Kidney epithelial cell (primary cell): ENCODE measurements at regions not wholly inside any gene's neighbourhood (a gene's known extent, or its start where the extent isn't known, plus 50 kb on each side); places are given as distances from the start of the nearest gene placed in this dataset.

Experiments used
- DNase-seq: peaks from one replicate; pipeline ENCODE4 v3.0.0-alpha.2; 2010; ENCODE audit warnings: low read depth
- H3K27me3 ChIP-seq: 2 replicates; pipeline ENCODE4 v1.6.0; 2011; ENCODE audit warnings: low read length; ENCODE audit not compliant: control insufficient read depth, insufficient read depth
- H3K36me3 ChIP-seq: 2 replicates; pipeline ENCODE4 v1.5.1; 2011; ENCODE audit warnings: low read length; ENCODE audit not compliant: control insufficient read depth, insufficient read depth
- H3K4me3 ChIP-seq: 2 replicates; pipeline ENCODE4 v1.5.1; 2011; ENCODE audit warnings: low read depth, mild to moderate bottlenecking, control low read depth, low read length
- CTCF ChIP-seq: IDR thresholded peaks from 2 replicates; pipeline ENCODE4 v1.5.1; 2011; ENCODE audit warnings: mild to moderate bottlenecking, moderate library complexity, low read length, control low read depth, inconsistent platforms; ENCODE audit not compliant: insufficient read depth, poor library complexity, severe bottlenecking

- TF ChIP-seq CTCF, result no peak
- Histone ChIP-seq H3K27me3 (no peaks in the 10 kb centered on the region), H3K36me3 (no peaks in the 10 kb centered on the region), H3K4me3 (no peak overlapping the region)
- DNase-seq, result no peak
Observed at GRCh38 chr1:232153652-232154051, 476.3 kb downstream of the SIPA1L2 start.

- TF ChIP-seq CTCF, result no peak
- no peaks in the 10 kb centered on the region for H3K27me3 ChIP-seq
- DNase-seq, result no peak
- no peaks in the 10 kb centered on the region for H3K36me3 ChIP-seq
- H3K4me3 ChIP-seq, result no peak overlapping the region
Observed at GRCh38 chr1:232150770-232151548, 479.0 kb downstream of the SIPA1L2 start.

GRCh38 chr1:232149287-232150201 lies 480.4 kb downstream of the SIPA1L2 start:
- no peaks in the 10 kb centered on the region for H3K36me3 ChIP-seq
- H3K4me3 ChIP-seq, result no peak overlapping the region
- no peak for DNase-seq
- TF ChIP-seq CTCF, result no peak
- H3K27me3 ChIP-seq, result no peaks in the 10 kb centered on the region

GRCh38 chr1:232147215-232147614 lies 482.7 kb downstream of the SIPA1L2 start:
- H3K36me3 ChIP-seq, result no peaks in the 10 kb centered on the region
- H3K27me3 ChIP-seq, result no peaks in the 10 kb centered on the region
- TF ChIP-seq CTCF, result no peak
- no peak for DNase-seq
- H3K4me3 ChIP-seq, result no peak overlapping the region

- H3K27me3 ChIP-seq, result no peaks in the 10 kb centered on the region
- no peak overlapping the region for H3K4me3 ChIP-seq
- TF ChIP-seq CTCF, result no peak
- no peaks in the 10 kb centered on the region for H3K36me3 ChIP-seq
- no peak for DNase-seq
Observed at GRCh38 chr1:232146514-232146913, 483.4 kb downstream of the SIPA1L2 start.

- no peak for TF ChIP-seq CTCF
- Histone ChIP-seq H3K36me3 (no peaks in the 10 kb centered on the region), H3K4me3 (no peak overlapping the region), H3K27me3 (no peaks in the 10 kb centered on the region)
- no peak for DNase-seq
Observed at GRCh38 chr1:232145768-232146167, 484.2 kb downstream of the SIPA1L2 start.
